ENCODE measurements at regions not wholly inside any gene's neighbourhood (a gene's known extent, or its start where the extent isn't known, plus 50 kb on each side); places are given as distances from the start of the nearest gene placed in this dataset.
A peak's percentile ranks its signal among the peaks of the same experiment; 100 is the strongest.

DNA sequence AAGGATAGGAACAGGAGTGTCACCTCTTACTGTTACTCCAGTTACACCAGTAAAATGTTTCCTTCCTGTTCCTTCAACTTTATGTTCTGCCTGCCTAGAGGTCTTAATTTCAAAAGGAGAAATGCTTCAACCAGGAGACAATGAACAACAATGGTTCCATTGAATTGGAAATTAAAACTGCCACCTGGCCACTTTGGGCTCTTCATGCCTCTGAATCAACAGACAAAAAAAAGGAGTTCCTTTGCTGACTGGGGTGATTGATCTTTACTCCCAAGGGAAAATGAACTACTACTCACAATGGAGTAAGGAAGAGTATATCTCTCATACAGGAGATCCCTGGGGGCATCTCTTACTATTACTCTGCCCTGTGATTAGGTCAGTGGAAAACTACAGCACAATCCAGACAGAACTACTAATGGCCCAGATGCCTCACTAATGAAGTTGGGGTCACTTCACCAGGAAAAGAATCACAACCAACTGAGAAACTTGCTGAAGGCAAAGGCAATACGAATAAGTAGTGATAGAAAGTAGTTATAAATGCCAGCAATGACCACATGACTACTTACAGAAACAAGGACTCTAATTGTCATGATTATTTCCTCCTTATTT is 76.6 kb upstream of the PRDX6 start:
- Mint-ChIP-seq H3K27ac (no peak overlapping the region), H3K4me1 (no peaks in the 10 kb centered on the region), H3K9me3 (no peaks in the 10 kb centered on the region), H3K27me3 (no peaks in the 10 kb centered on the region), H3K4me3 (no peak overlapping the region), H3K36me3 (peaks cover 3 to 44% (median 11%) of the 10 kb centered on the region in 5 donors)
- H3K27ac ChIP-seq (ENCODE audit: low read depth, low read length) = no peak overlapping the region
- no peaks in the 10 kb centered on the region for H3K9me3 ChIP-seq (ENCODE audit: control insufficient read depth in 2 of 3, low read length in 3 of 3)
- intact Hi-C loops (cut with micrococcal nuclease) = loop anchor here in 1 of 2 donors (10.0 kb wide), 1 partner anchor 146 kb away; no protein-coding TSS in a partner anchor
- ATAC-seq = no peak
- H3K4me3 ChIP-seq (ENCODE audit: low read length) = no peak overlapping the region
- H3K36me3 ChIP-seq (ENCODE audit: control insufficient read depth in 2 of 3, insufficient read depth in 3 of 3, low read length in 3 of 3) = no peaks in the 10 kb centered on the region
- H3K27me3 ChIP-seq (ENCODE audit: control insufficient read depth in 2 of 2, insufficient read depth in 2 of 2, low read length in 2 of 2) = no peaks in the 10 kb centered on the region
- POLR2A ChIA-PET = no interaction called here
- CTCF ChIA-PET = no interaction called here
- H3K4me1 ChIP-seq (ENCODE audit: control insufficient read depth in 2 of 2, insufficient read depth in 2 of 2, low read length in 2 of 2) = no peaks in the 10 kb centered on the region
- DNase-seq = no peak

DNA sequence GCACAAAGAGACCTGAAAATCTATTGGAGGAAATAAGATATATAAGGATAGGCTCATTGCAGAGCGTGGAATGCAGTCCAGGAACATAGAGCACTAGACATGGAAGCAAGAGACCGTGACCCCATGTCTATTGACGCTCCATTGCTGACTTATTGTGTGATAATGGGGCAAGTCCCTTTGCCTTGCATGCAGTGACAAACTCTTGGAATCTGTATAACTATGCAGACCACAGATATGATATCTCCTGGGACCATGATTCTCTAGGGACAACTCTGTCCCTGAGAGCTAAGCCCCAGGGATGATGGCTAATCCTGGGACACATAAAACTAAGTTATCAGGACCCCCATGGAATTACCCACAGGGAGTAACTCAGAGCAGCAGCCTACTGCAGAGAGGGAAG is 73.1 kb upstream of the PRDX6 start:
- Histone ChIP-seq H3K4me3 (ENCODE audit: low read length) (no peak overlapping the region), H3K27me3 (ENCODE audit: control insufficient read depth in 2 of 2, insufficient read depth in 2 of 2, low read length in 2 of 2) (no peaks in the 10 kb centered on the region), H3K4me1 (ENCODE audit: control insufficient read depth in 2 of 2, insufficient read depth in 2 of 2, low read length in 2 of 2) (peaks cover 0 to 7% of the 10 kb centered on the region in 2 donors), H3K36me3 (ENCODE audit: control insufficient read depth in 2 of 3, insufficient read depth in 3 of 3, low read length in 3 of 3) (no peaks in the 10 kb centered on the region), H3K27ac (ENCODE audit: low read depth, low read length) (no peak overlapping the region), H3K9me3 (ENCODE audit: control insufficient read depth in 2 of 3, low read length in 3 of 3) (no peaks in the 10 kb centered on the region)
- ChIA-PET POLR2A (no interaction called here), CTCF (no interaction called here)
- ATAC-seq = no peak
- peak overlapping the region in 1 of 10 donors; percentile 68 for H3K4me3 Mint-ChIP-seq
- H3K4me1 Mint-ChIP-seq = peaks cover 7 to 16% (median 12%) of the 10 kb centered on the region in 7 donors
- H3K27ac Mint-ChIP-seq = no peak overlapping the region
- H3K9me3 Mint-ChIP-seq = no peaks in the 10 kb centered on the region
- intact Hi-C loops (cut with micrococcal nuclease) = loop anchor here in 1 of 2 donors (10.0 kb wide), 1 partner anchor 149 kb away; no protein-coding TSS in a partner anchor
- no peak for DNase-seq
- H3K36me3 Mint-ChIP-seq = peaks cover 3 to 36% (median 19%) of the 10 kb centered on the region in 5 donors
- no peaks in the 10 kb centered on the region for H3K27me3 Mint-ChIP-seq

DNA sequence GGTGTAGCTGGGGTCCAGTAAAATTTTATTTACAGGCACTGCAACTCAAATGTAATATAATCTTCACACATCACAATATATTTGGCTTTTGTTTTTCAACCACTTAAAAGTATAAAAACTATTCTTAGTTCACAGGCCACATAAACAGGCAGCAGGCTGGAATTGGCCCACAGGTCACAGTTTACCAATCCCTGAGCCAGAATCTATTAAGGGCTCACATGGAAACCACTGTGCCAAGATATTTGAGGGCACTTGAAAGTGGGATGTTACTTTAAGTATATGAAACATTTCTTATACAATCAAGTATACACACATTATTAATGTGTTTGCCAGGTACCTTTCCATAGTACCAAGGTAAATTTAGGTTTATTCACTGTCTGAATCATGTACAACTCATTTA is 71.9 kb upstream of the PRDX6 start:
- peaks cover 7 to 29% (median 24%) of the 10 kb centered on the region in 7 donors for H3K4me1 Mint-ChIP-seq
- H3K36me3 Mint-ChIP-seq = peaks cover 3 to 24% (median 15%) of the 10 kb centered on the region in 5 donors

DNA sequence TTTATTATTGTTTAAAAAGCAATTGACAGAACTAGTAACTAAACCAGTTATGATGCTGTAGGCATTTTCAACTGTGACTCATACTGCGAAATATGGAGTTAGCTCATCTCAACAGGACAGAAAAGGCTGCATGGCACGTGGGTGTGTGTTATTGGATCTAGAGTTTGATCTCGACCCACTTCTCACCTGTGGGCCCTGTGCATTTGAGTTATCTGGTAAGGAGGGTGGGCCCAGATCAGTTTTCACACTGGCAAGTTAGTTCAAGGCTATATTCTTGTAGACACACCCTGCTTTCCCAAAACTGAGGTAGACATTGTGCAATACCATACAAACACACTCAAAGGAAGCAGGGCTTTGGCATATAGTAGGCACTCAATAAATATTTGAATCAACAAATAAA is 71.3 kb upstream of the PRDX6 start:
- Mint-ChIP-seq H3K4me1 (peaks cover 7 to 34% (median 29%) of the 10 kb centered on the region in 7 donors), H3K27ac (no peak overlapping the region), H3K9me3 (no peaks in the 10 kb centered on the region), H3K36me3 (peaks cover 3 to 29% (median 15%) of the 10 kb centered on the region in 5 donors), H3K4me3 (no peak overlapping the region), H3K27me3 (no peaks in the 10 kb centered on the region)
- no peaks in the 10 kb centered on the region for H3K27me3 ChIP-seq (ENCODE audit: control insufficient read depth in 2 of 2, insufficient read depth in 2 of 2, low read length in 2 of 2)
- ChIA-PET POLR2A (no interaction called here), CTCF (interaction anchor here (0.6 to 0.9 kb wide), 3 partner anchors 12 to 698 kb away, joined by 3 to 4 read pairs (median 3); no protein-coding TSS in a partner anchor)
- ATAC-seq (no peak), DNase-seq (no peak)
- peaks cover 7 to 8% of the 10 kb centered on the region in 2 donors for H3K4me1 ChIP-seq (ENCODE audit: control insufficient read depth in 2 of 2, insufficient read depth in 2 of 2, low read length in 2 of 2)
- H3K27ac ChIP-seq (ENCODE audit: low read depth, low read length) = no peak overlapping the region
- H3K4me3 ChIP-seq (ENCODE audit: low read length) = no peak overlapping the region
- no peaks in the 10 kb centered on the region for H3K9me3 ChIP-seq (ENCODE audit: control insufficient read depth in 2 of 3, low read length in 3 of 3)
- H3K36me3 ChIP-seq (ENCODE audit: control insufficient read depth in 2 of 3, insufficient read depth in 3 of 3, low read length in 3 of 3) = no peaks in the 10 kb centered on the region
- intact Hi-C loops (cut with micrococcal nuclease) = loop anchor here (5.0 to 10.0 kb wide), 3 partner anchors 151 to 659 kb away; no protein-coding TSS in a partner anchor

More for the DNA sequence above, 71.9 kb upstream of the PRDX6 start:
- Histone ChIP-seq H3K36me3 (ENCODE audit: control insufficient read depth in 2 of 3, insufficient read depth in 3 of 3, low read length in 3 of 3) (no peaks in the 10 kb centered on the region), H3K9me3 (ENCODE audit: control insufficient read depth in 2 of 3, low read length in 3 of 3) (no peaks in the 10 kb centered on the region), H3K27me3 (ENCODE audit: control insufficient read depth in 2 of 2, insufficient read depth in 2 of 2, low read length in 2 of 2) (no peaks in the 10 kb centered on the region), H3K27ac (ENCODE audit: low read depth, low read length) (no peak overlapping the region), H3K4me3 (ENCODE audit: low read length) (no peak overlapping the region), H3K4me1 (ENCODE audit: control insufficient read depth in 2 of 2, insufficient read depth in 2 of 2, low read length in 2 of 2) (peaks cover 7 to 8% of the 10 kb centered on the region in 2 donors)
- ATAC-seq = no peak
- intact Hi-C loops (cut with micrococcal nuclease) = loop anchor here (5.0 to 10.0 kb wide), 3 partner anchors 150 to 658 kb away; no protein-coding TSS in a partner anchor
- Mint-ChIP-seq H3K9me3 (no peaks in the 10 kb centered on the region), H3K27me3 (no peaks in the 10 kb centered on the region), H3K4me3 (no peak overlapping the region), H3K27ac (no peak overlapping the region)
- DNase-seq = no peak
- ChIA-PET POLR2A (no interaction called here), CTCF (no interaction called here)

DNA sequence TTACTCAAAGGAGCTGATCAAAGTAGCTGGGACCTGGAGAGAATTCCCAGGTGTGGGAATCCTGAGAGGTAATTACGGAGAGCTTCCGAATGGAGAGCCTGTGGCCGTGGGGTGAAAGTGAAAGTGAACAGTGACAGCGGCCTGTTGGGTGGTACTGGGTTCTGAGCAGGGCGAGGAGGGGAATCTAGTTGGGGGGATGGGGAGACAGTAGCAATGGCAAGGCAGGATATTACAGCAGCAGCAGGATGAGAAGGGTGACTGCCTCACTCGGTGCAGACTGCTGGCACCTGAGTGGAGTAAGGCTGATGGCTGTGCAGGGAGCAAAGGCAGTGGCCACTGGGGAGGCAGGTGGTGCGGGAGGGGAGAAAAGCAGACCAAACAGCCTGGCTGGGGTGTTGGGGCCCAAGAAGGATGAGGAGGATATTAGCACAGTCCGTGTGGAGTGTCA is 70.3 kb upstream of the PRDX6 start:
- DNase-seq (peak in 2 of 9 donors; percentile 6 to 18), ATAC-seq (peak; percentile 16)
- H3K9me3 ChIP-seq (ENCODE audit: control insufficient read depth in 2 of 3, low read length in 3 of 3) = no peaks in the 10 kb centered on the region
- intact Hi-C loops (cut with micrococcal nuclease) = loop anchor here (5.0 to 10.0 kb wide), 3 partner anchors 152 to 660 kb away; no protein-coding TSS in a partner anchor
- H3K36me3 ChIP-seq (ENCODE audit: control insufficient read depth in 2 of 3, insufficient read depth in 3 of 3, low read length in 3 of 3) = no peaks in the 10 kb centered on the region
- H3K27me3 ChIP-seq (ENCODE audit: control insufficient read depth in 2 of 2, insufficient read depth in 2 of 2, low read length in 2 of 2) = no peaks in the 10 kb centered on the region
- CTCF ChIA-PET = interaction anchor here (0.6 to 0.8 kb wide), 2 partner anchors 225 to 662 kb away, joined by 3 read pairs; no protein-coding TSS in a partner anchor
- Mint-ChIP-seq H3K27ac (peak overlapping the region in 4 of 9 donors; percentile 26 to 83 (median 35)), H3K4me3 (peak overlapping the region; percentile 51 to 90 (median 80)), H3K36me3 (peaks cover 0 to 21% (median 10%) of the 10 kb centered on the region in 5 donors), H3K4me1 (peaks cover 7 to 37% (median 32%) of the 10 kb centered on the region in 7 donors), H3K9me3 (no peaks in the 10 kb centered on the region), H3K27me3 (no peaks in the 10 kb centered on the region)
- H3K27ac ChIP-seq (ENCODE audit: low read depth, low read length) = no peak overlapping the region
- H3K4me1 ChIP-seq (ENCODE audit: control insufficient read depth in 2 of 2, insufficient read depth in 2 of 2, low read length in 2 of 2) = peaks cover 7 to 8% of the 10 kb centered on the region in 2 donors
- H3K4me3 ChIP-seq (ENCODE audit: low read length) = no peak overlapping the region
- POLR2A ChIA-PET = no interaction called here

DNA sequence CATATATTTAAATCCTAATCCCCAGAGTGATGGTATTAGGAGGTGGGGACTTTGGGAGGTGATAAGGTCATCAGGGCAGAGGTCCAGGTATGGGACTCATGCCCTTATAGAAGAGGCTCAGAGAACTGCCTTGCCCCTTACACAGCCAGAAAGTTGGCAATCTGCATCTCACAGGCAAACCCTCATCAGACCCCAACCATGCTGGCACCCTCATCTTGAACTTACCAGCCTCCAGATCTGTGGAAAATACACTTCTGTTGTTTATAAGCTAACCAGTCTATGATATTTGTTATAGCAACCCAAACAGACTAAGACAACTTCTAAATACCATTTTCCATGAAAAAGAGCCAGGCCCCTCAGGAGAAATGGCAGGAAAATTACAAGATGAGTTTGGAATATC is 69.3 kb upstream of the PRDX6 start:
- Histone ChIP-seq H3K27me3 (ENCODE audit: control insufficient read depth in 2 of 2, insufficient read depth in 2 of 2, low read length in 2 of 2) (no peaks in the 10 kb centered on the region), H3K27ac (ENCODE audit: low read depth, low read length) (no peak overlapping the region), H3K9me3 (ENCODE audit: control insufficient read depth in 2 of 3, low read length in 3 of 3) (no peaks in the 10 kb centered on the region), H3K36me3 (ENCODE audit: control insufficient read depth in 2 of 3, insufficient read depth in 3 of 3, low read length in 3 of 3) (no peaks in the 10 kb centered on the region), H3K4me1 (ENCODE audit: control insufficient read depth in 2 of 2, insufficient read depth in 2 of 2, low read length in 2 of 2) (peaks cover 7 to 8% of the 10 kb centered on the region in 2 donors), H3K4me3 (ENCODE audit: low read length) (no peak overlapping the region)
- ChIA-PET POLR2A (interaction anchor here (0.6 to 1.0 kb wide), 2 partner anchors 69 to 490 kb away, joined by 4 to 5 read pairs; partner anchors contain the start of gene PRDX6), CTCF (interaction anchor here (1.6 kb wide), 1 partner anchor 663 kb away, joined by 5 read pairs; no protein-coding TSS in a partner anchor)
- Mint-ChIP-seq H3K4me3 (no peak overlapping the region), H3K27me3 (peaks cover 0 to 2% (median 0%) of the 10 kb centered on the region in 5 donors), H3K36me3 (peaks cover 0 to 17% (median 6%) of the 10 kb centered on the region in 5 donors), H3K27ac (peak overlapping the region in 1 of 9 donors; percentile 46), H3K9me3 (no peaks in the 10 kb centered on the region), H3K4me1 (peaks cover 7 to 37% (median 32%) of the 10 kb centered on the region in 7 donors)
- DNase-seq (no peak), ATAC-seq (no peak)
- intact Hi-C loops (cut with micrococcal nuclease) = loop anchor here (5.0 to 10.0 kb wide), 3 partner anchors 153 to 661 kb away; no protein-coding TSS in a partner anchor
